GM04503 (cell line): ENCODE measurements at regions not wholly inside any gene's neighbourhood (a gene's known extent, or its start where the extent isn't known, plus 50 kb on each side); places are given as distances from the start of the nearest gene placed in this dataset.
"Not testable (repeated sequence)": the region's sequence is repeated elsewhere in the genome, so short reads cannot be mapped to it uniquely, and the experiment has no call there.

Experiments used
- DNase-seq: peaks from one replicate; pipeline ENCODE4 v3.0.0-alpha.2; 2012; ENCODE audit warnings: low read depth

DNA sequence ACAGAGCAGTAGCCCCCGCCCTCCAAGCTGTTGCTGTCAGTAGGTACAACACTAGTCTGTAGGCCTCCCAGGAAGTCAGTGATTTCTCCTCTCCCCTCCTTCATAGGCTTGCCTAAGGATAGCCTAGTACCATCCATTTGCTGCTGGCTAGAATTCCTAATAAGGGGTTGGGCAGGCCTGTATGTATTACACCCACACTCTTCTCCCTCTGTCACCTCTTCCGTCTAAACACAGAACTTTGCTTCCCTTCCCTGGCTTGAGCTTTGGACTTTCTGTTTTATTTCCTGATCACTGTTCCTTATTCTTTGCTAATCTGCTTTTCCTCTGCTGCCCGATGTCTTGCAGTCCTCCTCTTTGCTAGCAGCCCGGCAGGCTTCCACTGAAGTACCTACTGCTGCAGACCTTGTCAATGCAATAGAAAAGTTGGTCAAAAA, 93.4 kb upstream of the UMPS start:
- no peak for DNase-seq

DNA sequence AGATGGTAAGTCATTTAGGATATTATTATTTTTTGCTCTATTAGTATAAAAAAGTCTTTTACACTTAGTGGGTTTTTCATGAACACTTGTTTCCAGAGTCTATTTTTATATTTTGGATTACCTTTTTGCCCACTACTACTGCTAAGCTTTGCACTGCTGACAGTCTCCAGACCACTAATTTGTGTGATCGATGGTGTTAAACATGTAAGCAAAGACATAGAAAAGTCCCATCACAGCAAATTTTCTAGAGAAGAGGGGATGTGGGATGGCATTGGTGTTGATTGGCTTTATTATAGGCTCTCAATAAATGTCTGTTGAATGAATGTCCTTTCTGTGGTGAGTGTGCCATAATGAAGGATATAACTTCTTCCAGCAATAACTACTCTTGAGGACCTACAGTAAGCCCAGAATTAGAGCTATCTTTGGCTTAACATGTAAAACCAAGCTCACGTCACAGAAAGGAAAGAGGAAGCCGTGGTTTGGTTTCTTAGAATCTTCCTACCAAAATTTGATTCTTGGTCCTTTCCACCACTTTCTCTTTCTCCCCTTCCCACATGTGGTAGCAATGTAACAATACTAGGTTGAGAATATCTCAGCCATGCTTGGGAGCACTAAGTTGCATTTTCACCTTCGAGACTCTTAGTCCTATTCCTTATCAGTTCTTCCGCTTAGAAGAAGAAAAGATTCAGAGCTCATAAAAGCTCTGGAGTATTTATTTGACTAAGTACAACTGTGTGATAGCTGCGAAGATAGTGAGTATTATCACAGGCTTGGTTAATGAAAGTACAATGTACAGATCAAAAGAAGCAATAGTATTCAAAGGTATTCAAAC, 90.6 kb upstream of the UMPS start:
- no peak for DNase-seq

DNA sequence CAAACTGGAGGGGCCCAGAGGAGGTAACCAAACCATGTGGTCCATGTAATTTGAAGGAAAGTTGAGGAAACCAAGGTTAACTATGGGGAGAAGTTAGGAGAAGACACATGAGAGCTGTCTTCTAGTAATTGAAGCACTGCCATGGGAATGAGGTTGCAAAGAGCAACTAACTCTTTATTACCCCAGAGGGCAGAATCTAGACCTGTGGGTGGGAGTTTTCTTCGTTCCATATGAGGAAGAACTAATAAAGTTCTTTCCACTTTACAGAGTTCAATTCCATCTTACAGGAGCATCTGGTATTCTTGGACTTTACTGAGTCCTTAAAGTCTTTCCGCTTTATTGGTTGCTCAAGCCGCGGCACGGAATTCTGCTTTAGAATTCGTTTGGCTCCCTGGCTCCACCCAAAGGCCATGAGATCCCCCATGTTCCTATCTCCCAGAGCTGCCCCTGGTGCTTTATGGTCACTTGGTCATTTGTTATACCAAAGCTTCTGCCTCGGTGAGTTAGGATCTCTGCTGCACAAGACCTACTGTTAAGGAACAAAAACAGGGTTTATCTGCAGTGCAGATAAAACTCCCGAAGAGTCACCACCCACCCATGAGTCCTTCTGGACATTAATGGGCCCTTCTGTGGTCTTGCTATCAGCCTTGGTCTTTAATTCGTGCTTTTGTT, 89.5 kb upstream of the UMPS start:
- no peak for DNase-seq

DNA sequence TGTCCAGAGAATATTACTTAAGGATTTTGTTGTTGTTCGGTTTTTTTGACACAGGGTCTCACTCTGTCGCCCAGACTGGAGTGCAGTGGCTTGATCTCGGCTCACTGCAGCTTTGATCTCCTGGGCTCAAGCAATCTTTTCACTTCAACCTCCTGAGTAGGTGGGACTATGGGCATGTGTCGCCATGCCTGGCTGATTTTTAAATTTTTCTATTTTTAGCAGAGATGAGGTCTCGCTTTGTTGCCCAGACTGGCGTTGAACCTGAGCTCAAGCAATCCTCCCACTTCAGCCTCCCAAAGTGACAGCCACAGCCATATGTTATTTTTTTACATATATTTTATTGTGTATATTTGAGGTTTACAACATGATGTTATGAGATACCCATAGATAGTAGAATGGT, 86.8 kb upstream of the UMPS start:
- no peak for DNase-seq

DNA sequence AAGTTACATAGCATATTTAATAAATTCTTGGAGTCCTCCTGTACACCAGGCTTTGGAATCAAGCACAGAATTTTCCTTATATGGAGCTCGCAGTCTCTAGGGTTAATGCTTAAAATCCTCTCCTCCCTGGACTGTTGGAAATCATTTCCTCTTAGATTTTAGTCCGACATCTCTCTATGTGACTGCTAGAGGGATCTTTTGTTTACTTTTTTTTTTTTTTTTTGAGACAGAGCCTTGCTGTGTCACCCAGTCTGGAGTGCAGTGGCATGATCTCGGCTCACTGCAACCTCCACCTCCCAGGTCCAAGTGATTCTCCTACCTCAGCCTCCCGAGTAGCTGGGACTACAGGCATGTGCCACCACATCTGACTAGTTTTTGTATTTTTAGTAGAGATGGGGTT, 84.1 kb upstream of the UMPS start:
- not testable (repeated sequence) for DNase-seq

DNA sequence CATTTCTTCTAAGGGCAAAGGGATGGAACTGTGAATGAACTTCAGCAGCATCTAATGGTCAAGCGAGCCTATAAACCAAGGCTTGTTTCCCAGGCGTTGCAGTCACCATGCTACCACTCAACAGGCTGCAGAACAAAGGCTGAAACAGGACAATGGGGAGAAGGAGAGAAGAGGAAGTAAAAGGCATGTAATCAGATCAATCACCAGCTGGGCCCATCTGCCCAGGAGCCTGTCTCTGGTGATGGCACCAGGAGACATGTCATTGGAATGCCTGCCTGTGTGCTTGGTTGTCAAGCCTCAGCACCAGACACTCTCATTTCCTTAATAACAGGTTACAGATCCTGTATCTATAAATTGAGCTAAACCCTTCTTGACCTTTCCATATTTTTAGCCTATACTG, 81.7 kb upstream of the UMPS start:
- no peak for DNase-seq

DNA sequence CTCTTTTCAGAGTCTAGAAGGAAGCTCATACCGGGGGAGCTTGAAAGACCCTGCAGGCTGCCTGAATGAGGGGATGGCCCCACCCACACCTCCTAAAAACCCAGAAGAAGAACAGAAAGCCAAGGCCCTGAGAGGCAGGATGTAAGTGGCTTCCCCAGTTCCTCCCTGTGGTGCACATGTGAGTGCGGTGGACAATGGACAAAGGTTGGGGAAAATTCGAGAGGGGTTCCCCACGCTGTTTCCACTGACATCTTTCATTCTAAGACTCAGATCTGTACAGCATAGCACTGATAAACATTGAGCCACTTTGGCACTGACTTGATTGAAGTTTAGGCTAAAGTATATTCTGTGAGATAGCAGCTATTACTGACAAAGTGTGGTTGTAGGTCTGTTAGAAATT, 79.5 kb upstream of the UMPS start:
- DNase-seq: no peak

DNA sequence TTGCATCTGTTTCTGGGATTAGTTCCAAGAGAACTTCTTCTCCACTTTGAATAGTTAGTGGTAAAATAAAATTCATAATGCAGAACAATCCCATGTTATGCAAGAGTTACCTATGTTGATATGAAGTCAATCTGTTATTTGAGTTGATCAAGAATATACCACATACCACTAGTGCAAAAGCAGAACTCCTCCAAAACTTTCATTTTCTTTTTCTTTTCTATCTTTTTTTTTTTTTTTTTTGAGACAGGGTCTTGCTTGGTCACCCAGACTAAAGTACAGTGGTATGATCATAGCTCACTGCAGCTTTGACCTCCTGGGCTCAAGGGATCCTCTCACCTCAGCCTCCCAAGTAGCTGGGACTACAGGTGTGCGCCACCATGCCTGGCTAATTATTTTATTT, 78.8 kb upstream of the UMPS start:
- not testable (repeated sequence) for DNase-seq

DNA sequence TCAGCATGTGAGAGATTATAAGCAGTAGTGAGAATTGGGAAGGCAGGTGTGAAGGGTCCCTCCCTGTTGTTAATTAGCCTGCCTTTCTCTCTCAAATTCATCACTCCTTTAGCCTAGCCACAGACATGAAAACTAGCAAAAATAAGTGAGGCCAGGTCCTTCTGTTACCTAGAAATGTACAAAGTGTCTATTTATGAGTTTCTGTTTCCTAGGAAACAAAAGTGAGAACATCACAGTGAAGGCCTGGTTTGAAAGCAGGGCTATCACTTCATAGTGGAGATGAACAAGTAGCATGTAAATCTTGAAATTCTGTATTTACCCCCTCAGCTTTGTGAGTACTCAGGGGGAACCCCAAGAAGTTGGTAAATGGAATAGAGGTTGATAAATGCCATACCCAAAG, 78.2 kb upstream of the UMPS start:
- DNase-seq: no peak

DNA sequence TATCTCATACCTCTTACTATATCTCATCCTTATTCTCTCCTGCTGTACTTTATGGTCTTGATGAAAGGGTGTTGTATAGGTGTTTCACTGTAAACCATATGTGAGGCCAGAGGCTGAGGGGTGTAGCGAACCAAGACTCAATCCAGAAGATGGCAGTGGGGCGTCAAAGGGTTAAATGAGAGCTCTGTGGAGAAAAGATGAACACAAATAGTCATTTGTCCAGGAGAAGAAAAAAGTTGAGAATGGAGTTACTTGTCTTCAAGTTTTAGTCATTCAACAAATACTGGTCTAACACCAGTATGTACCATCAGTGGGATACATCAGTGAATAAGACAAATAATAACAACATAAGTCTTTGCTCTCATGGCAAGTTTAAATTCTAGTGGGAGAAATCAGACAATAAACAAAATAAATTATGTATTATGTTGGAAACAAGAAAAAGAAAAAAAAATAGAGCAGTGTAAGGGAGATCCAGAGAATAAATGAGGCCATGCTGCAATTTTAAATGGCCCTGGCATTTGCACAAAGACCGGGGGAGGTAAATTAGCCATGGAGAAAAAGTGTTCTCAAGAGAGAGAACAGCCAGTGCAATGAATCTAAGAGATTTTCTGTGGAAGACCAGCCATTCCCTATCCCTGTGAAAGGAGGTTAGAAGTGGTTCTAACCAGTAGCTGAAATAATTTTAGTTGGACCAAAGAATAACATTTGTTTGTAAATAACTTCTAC, 77.0 kb upstream of the UMPS start:
- DNase-seq: no peak

DNA sequence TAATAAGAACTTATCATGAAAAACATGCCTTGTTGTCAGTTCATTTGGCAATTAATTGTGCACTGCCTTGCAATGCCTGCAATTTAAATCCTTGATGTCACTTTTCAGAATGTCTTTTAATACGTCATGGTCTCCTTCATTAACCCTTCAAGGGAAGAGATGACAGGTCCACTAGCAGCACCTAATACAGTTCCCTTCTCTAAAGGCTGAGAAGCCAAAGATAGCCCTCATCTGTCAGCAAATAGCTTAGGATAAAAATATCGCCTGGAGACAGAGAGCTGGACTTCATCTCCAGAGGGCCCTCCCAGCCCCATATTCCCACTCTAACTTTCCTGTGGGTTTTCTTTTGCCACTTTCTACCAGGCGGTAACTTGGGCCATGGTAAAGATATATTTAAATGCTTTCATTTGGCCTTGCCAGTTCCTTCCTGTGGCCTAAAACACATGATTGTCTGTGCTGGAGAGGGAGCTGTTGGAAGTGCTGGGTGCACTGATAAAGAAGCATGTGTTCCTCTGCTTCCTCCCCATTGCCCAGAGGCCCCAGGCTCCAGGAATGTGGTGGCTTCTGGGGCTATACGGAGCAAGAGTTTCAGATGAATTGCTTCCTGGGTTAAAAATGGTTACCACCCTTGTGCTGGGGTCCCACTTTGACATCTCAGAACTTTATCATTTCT, 76.3 kb upstream of the UMPS start:
- no peak for DNase-seq

DNA sequence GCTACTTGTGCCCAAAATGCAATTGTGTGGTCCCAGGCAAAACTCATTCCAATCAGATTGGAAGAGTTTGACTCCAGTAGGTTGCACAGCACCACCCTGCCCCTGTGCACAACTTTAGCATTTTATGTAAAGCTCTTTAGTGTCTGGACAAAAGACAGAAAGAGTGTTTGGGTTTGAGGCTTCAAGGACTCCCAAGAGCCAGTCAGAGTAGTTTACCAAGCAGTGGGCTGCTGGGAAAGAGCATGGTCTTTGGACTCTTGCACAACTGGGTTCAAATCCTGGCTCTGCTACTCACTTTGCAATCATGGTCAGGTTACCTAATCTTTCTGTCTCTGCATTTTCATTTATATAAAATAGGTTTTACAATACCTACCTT, 75.8 kb upstream of the UMPS start:
- DNase-seq: no peak

DNA sequence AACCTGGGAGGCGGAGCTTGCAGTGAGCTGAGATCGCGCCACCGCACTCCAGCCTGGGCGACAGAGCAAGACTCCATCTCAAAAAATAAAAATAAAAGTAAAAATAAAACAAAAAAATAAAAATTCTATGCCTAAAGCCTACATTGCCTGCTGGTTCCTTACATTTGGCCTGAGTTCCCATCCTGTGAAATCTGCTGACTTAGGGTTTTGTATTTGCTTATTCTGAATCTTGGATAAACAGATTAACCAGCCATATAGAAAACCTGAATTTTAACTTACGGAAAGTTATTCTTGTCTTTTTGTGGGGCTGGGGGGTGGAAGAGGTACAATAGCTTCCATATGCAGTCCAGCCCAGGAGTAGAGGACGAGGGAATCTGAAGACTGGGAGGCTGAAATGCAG, 73.7 kb upstream of the UMPS start:
- no peak for DNase-seq

DNA sequence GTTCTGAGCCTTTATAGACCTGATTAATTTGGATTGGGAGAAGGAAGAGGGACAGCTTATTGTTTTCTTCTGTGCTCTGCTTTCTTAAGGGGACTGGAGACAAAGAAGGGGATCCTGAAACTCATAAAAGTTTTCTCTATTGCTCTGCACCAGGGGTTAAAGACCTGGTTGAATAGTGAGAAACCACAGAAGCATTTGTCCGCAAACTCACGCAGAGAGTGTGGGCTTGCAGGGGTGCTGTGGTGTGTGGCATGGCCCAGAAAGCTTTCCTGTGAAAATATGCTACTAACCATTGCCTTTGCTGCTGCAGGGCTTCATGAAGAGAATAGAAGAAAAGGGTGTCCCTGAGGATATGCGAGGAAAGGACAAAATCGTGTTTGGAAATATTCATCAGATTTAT, 73.1 kb upstream of the UMPS start:
- no peak for DNase-seq

DNA sequence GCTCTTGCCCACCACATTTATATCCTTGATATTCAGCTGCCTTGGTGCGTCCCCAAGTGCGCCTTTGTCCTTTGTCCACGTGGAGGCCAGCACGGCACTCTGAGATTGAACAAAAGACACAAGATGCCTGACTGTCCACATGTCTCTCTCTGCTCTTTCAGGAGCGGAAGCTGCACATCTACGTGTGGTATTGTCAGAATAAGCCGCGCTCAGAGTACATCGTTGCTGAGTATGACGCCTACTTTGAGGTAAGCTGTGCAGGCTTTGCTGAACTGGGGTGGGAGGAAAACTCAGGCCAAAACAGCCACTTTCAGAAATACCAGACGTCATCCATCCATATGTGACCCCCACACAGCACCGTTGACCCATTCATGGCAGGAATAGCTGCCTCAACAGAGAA, 72.0 kb upstream of the UMPS start:
- no peak for DNase-seq

DNA sequence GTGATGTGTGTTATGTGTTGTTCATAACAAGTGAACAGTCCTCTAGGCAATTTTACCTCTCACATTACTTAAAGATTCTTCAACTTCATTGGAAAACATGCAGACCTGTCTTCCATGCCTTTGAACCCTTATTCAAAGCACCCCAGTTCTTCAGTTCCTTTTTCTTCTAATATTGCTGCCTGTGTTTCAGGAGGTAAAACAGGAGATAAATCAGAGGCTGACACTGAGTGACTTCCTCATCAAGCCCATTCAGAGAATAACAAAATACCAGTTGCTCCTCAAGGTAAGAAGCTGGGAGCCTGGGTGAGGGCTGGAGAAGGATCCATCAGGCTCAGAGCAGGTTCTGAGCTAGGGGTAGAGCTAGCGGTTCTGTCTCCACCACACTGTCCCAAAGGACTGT, 71.1 kb upstream of the UMPS start:
- DNase-seq: no peak

DNA sequence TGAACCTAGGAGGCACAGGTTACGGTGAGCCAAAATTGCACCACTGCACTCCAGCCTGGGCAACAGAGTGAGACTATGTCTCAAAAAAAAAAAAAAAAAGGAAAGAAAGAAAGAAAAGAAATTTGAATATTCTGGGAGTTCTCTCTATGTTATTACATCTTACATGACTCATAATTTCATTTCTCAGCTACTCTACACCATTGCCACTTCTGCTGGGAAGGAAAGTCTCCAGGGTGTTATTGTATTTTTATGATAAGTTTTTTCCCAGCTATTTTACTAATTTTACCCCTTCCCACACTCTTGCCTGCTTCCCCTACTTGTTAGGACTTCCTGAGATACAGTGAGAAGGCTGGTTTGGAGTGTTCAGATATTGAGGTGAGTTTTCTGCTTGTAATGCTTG, 69.7 kb upstream of the UMPS start:
- no peak for DNase-seq

DNA sequence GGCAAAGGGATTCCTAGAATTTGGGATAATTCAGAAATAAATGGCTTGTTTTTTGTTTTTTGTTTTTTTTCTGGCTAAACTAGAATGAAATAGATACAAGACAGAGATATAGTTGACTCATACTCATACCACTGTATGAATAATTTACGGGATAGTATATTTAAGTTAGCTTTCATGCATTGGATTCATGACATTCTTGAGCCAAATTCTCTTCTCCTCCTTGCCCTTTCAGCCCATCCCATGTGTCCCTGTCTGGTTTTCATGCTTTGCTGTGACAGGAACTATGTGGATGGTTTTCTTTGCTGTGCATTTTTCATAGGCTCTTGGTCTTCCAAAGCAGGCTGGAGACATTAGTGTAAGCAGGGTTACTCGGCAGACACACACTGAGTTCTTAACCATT, 66.6 kb upstream of the UMPS start:
- no peak for DNase-seq

DNA sequence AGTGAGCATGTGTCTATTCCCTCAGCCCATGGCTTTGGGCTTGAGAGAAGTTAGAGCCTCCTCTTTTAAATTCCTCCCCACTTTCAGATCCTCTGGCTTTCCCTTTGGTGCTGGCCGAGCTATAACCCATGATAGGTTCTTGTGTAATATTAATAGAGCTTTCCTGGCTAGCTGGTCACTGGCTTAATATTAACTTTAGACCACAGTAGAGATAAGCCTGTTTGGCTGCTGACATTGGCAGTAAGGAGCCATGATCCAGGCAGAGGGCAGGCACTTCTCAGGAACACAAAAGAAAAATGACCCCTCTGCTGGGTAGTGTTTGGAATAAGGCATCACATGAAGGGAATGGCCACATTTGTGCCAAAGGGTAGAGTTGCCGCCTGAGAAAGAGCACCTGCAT, 65.4 kb upstream of the UMPS start:
- no peak for DNase-seq

DNA sequence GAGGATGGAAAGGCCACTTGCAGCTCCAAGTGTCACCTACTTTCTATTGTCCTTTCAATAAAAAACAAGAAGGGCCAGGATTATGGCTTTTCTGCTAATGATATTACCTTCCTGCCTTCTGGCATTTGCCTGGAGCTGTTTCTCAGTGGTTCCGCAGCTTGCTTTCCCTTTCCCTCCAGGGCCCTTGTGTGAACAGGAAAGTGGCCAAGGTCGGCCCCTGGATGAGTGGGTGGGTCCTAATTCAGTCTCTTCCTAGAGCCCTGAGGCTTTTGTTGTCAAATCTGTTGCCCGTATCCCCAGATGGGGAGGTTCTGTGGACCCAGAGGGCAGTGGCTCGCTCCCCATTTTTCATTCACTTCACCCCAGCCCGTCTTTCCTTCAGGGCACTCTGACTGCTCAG, 64.2 kb upstream of the UMPS start:
- DNase-seq: no peak

DNA sequence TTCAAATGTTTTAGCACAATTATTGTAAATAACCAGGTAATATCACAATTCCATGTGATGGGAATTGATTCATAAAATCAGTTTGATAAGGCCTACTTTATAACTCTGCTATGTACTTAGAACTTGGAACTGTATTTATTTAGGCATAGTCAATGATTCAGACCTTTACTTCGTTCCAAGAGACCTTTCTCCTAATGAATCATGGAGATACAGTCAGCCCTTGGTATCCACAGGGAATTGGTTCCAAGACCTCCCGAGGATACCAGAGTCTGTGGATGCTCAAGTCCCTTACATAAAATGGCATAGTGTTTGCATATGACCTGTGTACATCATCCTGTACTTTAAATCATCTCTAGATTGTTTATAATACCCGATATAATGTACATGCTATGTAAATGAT, 60.8 kb upstream of the UMPS start:
- peak; percentile 53 for DNase-seq

DNA sequence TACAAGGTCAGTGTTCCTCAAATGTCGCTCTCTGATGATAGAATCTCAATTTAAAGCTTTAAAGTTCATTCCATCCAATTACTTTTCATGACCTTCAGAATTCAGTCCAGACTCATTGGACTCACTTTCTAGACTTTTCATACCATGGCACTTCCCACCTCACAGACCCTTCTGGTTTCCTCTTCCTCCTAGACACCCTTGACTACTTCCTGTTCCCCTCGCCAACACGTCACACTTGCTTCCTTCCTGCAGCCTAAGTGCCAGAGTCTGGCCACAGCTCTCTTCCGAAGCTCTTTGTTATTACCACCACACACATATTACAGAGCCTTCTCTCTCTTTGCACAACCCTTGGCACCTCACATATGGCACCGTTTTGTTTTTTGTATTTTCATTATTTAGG, 59.1 kb upstream of the UMPS start:
- no peak for DNase-seq

DNA sequence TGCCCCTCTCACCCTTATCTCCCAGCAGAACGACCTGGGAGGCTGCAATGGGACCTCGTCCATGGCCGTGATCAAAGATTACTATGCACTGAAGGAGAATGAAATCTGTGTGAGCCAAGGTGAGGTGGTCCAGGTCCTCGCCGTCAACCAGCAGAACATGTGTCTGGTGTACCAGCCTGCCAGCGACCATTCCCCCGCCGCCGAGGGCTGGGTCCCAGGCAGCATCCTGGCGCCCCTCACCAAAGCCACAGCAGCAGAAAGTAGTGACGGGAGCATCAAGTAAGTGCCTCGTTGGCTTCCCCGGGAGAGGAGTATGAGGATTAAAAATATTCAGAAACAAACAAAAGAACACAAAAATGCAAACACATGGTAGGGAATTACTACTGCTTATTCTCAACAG, 55.9 kb upstream of the UMPS start:
- no peak for DNase-seq
